GM18507 (cell line): ENCODE measurements at regions not wholly inside any gene's neighbourhood (a gene's known extent, or its start where the extent isn't known, plus 50 kb on each side); places are given as distances from the start of the nearest gene placed in this dataset.
"Not testable (repeated sequence)": the region's sequence is repeated elsewhere in the genome, so short reads cannot be mapped to it uniquely, and the experiment has no call there.

Experiments used
- DNase-seq: peaks from one replicate; pipeline ENCODE4 v3.0.0; 2011; ENCODE audit warnings: low read depth; ENCODE audit not compliant: insufficient read length; ENCODE audit errors: extremely low spot score
- FAIRE-seq: peaks from 2 replicates; lab custom pipeline; 2011; peaks lifted over from hg19 to GRCh38; lab: Jason Lieb, UNC

- FAIRE-seq, result no peak
- no peak for DNase-seq
Observed at GRCh38 chr7:127530148-127530547, 55.2 kb downstream of the GCC1 start.

GRCh38 chr7:127527561-127527960 lies 57.8 kb downstream of the GCC1 start:
- FAIRE-seq, result no peak
- DNase-seq, result no peak

- DNase-seq (no peak), FAIRE-seq (no peak)
Observed at GRCh38 chr7:127525866-127526480, 59.4 kb downstream of the GCC1 start.

GRCh38 chr7:127516320-127516719 lies 69.1 kb downstream of the GCC1 start:
- no peak for FAIRE-seq
- DNase-seq, result no peak

GRCh38 chr7:127514499-127514898 lies 70.9 kb downstream of the GCC1 start:
- DNase-seq (no peak), FAIRE-seq (peak; percentile 62)

GRCh38 chr7:127513311-127513710 lies 72.1 kb downstream of the GCC1 start:
- DNase-seq (no peak), FAIRE-seq (no peak)

GRCh38 chr7:127512663-127513062 lies 72.7 kb downstream of the GCC1 start:
- no peak for FAIRE-seq
- no peak for DNase-seq

- FAIRE-seq, result no peak
- no peak for DNase-seq
Observed at GRCh38 chr7:127504715-127505114, 80.7 kb downstream of the GCC1 start.

GRCh38 chr7:127501817-127502216 lies 83.6 kb downstream of the GCC1 start:
- no peak for DNase-seq
- FAIRE-seq, result no peak

GRCh38 chr7:127487381-127487780 lies 94.9 kb upstream of the ZNF800 start:
- no peak for FAIRE-seq
- DNase-seq, result no peak

- no peak for DNase-seq
- FAIRE-seq, result no peak
Observed at GRCh38 chr7:127486654-127487053, 94.1 kb upstream of the ZNF800 start.

GRCh38 chr7:127485482-127485881 lies 93.0 kb upstream of the ZNF800 start:
- FAIRE-seq (no peak), DNase-seq (no peak)

- FAIRE-seq (no peak), DNase-seq (no peak)
Observed at GRCh38 chr7:127484954-127485353, 92.4 kb upstream of the ZNF800 start.

- no peak for DNase-seq
- no peak for FAIRE-seq
Observed at GRCh38 chr7:127478461-127478860, 86.0 kb upstream of the ZNF800 start.

- FAIRE-seq, result no peak
- no peak for DNase-seq
Observed at GRCh38 chr7:127478024-127478355, 85.5 kb upstream of the ZNF800 start.

GRCh38 chr7:127477295-127478023 lies 85.0 kb upstream of the ZNF800 start:
- FAIRE-seq, result no peak
- DNase-seq, result no peak

- DNase-seq (no peak), FAIRE-seq (no peak)
Observed at GRCh38 chr7:127476618-127477017, 84.1 kb upstream of the ZNF800 start.

GRCh38 chr7:127474457-127474856 lies 81.9 kb upstream of the ZNF800 start:
- FAIRE-seq (no peak), DNase-seq (no peak)

- FAIRE-seq (no peak), DNase-seq (no peak)
Observed at GRCh38 chr7:127473409-127473808, 80.9 kb upstream of the ZNF800 start.

GRCh38 chr7:127460077-127460476 lies 67.6 kb upstream of the ZNF800 start:
- FAIRE-seq (no peak), DNase-seq (no peak)

GRCh38 chr7:127451258-127451657 lies 58.8 kb upstream of the ZNF800 start:
- FAIRE-seq, DNase-seq: not testable (repeated sequence)
